Trophoblast cell (in vitro differentiated cells and primary cell): ENCODE measurements at regions not wholly inside any gene's neighbourhood (a gene's known extent, or its start where the extent isn't known, plus 50 kb on each side); places are given as distances from the start of the nearest gene placed in this dataset.

Source experiments
- DNase-seq, 2 donors: peaks; one replicate each; pipeline ENCODE4 v3.0.0-alpha.2; 2016
- H2AFZ ChIP-seq: 2 replicates; pipeline ENCODE4 v1.6.1; 2013; ENCODE audit warnings: low read length, moderate library complexity, mild to moderate bottlenecking; ENCODE audit not compliant: insufficient read depth, poor library complexity
- H2AK5ac ChIP-seq: 2 replicates; pipeline ENCODE4 v1.6.1; 2013; ENCODE audit warnings: mild to moderate bottlenecking, low read length
- H2BK120ac ChIP-seq: 2 replicates; pipeline ENCODE4 v1.6.1; 2013; ENCODE audit warnings: low read length, mild to moderate bottlenecking, moderate library complexity; ENCODE audit not compliant: insufficient read depth, poor library complexity
- H2BK12ac ChIP-seq: 2 replicates; pipeline ENCODE4 v1.6.1; 2013; ENCODE audit warnings: mild to moderate bottlenecking, low read length, moderate library complexity
- H2BK5ac ChIP-seq: 2 replicates; pipeline ENCODE4 v1.6.1; 2013; ENCODE audit warnings: low read length, low read depth, moderate library complexity, mild to moderate bottlenecking; ENCODE audit not compliant: poor library complexity
- H3K14ac ChIP-seq: 2 replicates; pipeline ENCODE4 v1.6.1; 2013; ENCODE audit warnings: mild to moderate bottlenecking, low read length
- H3K18ac ChIP-seq: 2 replicates; pipeline ENCODE4 v1.6.1; 2013; ENCODE audit warnings: mild to moderate bottlenecking, low read length
- H3K23ac ChIP-seq: 2 replicates; pipeline ENCODE4 v1.6.1; 2013; ENCODE audit warnings: low read length
- H3K27ac ChIP-seq: 2 replicates; pipeline ENCODE4 v1.5.1; 2013; ENCODE audit warnings: low read depth, mild to moderate bottlenecking, inconsistent platforms, low read length, moderate library complexity
- H3K27me3 ChIP-seq: 2 replicates; pipeline ENCODE4 v1.6.1; 2013; ENCODE audit warnings: inconsistent platforms, mild to moderate bottlenecking, low read length, moderate library complexity; ENCODE audit not compliant: insufficient read depth
- H3K36me3 ChIP-seq, 2 experiments: 1 replicate in 1 of 2; 2 replicates in 1 of 2; pipeline ENCODE4 v1.6.1; 2013; ENCODE audit warnings: low read length in 2 of 2, mild to moderate bottlenecking in 2 of 2, moderate library complexity in 1 of 2; ENCODE audit not compliant: insufficient read depth in 2 of 2, control insufficient read depth in 1 of 2
- H3K4ac ChIP-seq: 2 replicates; pipeline ENCODE4 v1.6.1; 2013; ENCODE audit warnings: low read depth, mild to moderate bottlenecking, low read length, moderate library complexity
- H3K4me1 ChIP-seq, 2 experiments: 1 replicate in 1 of 2; 2 replicates in 1 of 2; pipeline ENCODE4 v1.6.1; 2013; ENCODE audit warnings: low read length in 2 of 2, mild to moderate bottlenecking in 2 of 2, moderate library complexity in 1 of 2; ENCODE audit not compliant: insufficient read depth in 2 of 2, control insufficient read depth in 1 of 2
- H3K4me2 ChIP-seq: 2 replicates; pipeline ENCODE4 v1.6.1; 2013; ENCODE audit warnings: inconsistent platforms, mild to moderate bottlenecking, low read length, moderate library complexity
- H3K4me3 ChIP-seq: 2 replicates; pipeline ENCODE4 v1.5.1; 2013; ENCODE audit warnings: mild to moderate bottlenecking, low read depth, low read length, inconsistent platforms
- H3K79me1 ChIP-seq: one replicate; pipeline ENCODE4 v1.6.1; 2013; ENCODE audit warnings: low read length
- H3K79me2 ChIP-seq: 2 replicates; pipeline ENCODE4 v1.6.1; 2013; ENCODE audit warnings: low read length, mild to moderate bottlenecking; ENCODE audit not compliant: control insufficient read depth, insufficient read depth, poor library complexity
- H3K9ac ChIP-seq: 2 replicates; pipeline ENCODE4 v1.6.1; 2013; ENCODE audit warnings: mild to moderate bottlenecking, low read length
- H3K9me3 ChIP-seq: 2 replicates; pipeline ENCODE4 v1.6.1; 2013; ENCODE audit warnings: low read depth, mild to moderate bottlenecking, control low read depth, inconsistent platforms, low read length; ENCODE audit not compliant: insufficient read depth
- H4K12ac ChIP-seq: 2 replicates; pipeline ENCODE4 v1.6.1; 2013; ENCODE audit warnings: low read depth, mild to moderate bottlenecking, low read length, moderate library complexity
- H4K8ac ChIP-seq: 2 replicates; pipeline ENCODE4 v1.6.1; 2013; ENCODE audit warnings: low read depth, mild to moderate bottlenecking, low read length, moderate library complexity
- H4K91ac ChIP-seq: one replicate; pipeline ENCODE4 v1.6.1; 2013; ENCODE audit warnings: low read depth, mild to moderate bottlenecking, low read length, moderate library complexity
- WGBS: extraction: QIAGEN DNeasy Blood & Tissue Kit; methylation state at CpG from one replicate; pipeline ENCODE4 v1.1.7; 2013; ENCODE audit warnings: missing lambda C conversion rate; ENCODE audit not compliant: insufficient read length, insufficient coverage; ENCODE audit errors: extremely low coverage; 5-methylcytosine and 5-hydroxymethylcytosine counted together

GRCh38 chr19:29378543-29379080 lies 147.2 kb upstream of the VSTM2B start:
- Histone ChIP-seq H3K27me3 (no peaks in the 10 kb centered on the region), H3K4me2 (no peak overlapping the region), H3K14ac (no peak overlapping the region), H3K9ac (no peak overlapping the region), H2AK5ac (no peak overlapping the region), H2AFZ (no peak overlapping the region), H4K12ac (no peak overlapping the region), H2BK12ac (no peak overlapping the region), H3K9me3 (peaks cover 2% of the 10 kb centered on the region), H3K4me1 (no peaks in the 10 kb centered on the region), H3K36me3 (no peaks in the 10 kb centered on the region), H3K23ac (no peak overlapping the region), H4K91ac (no peak overlapping the region), H3K79me1 (no peaks in the 10 kb centered on the region), H3K4me3 (no peak overlapping the region), H3K79me2 (no peaks in the 10 kb centered on the region), H4K8ac (no peak overlapping the region), H3K4ac (no peak overlapping the region), H2BK120ac (no peak overlapping the region), H3K18ac (no peak overlapping the region), H2BK5ac (no peak overlapping the region), H3K27ac (no peak overlapping the region)
- DNase-seq, result no peak
- WGBS, result no CpG with 5 or more reads among the region's 5 CpGs

- Histone ChIP-seq H3K4ac (no peak overlapping the region), H2AFZ (no peak overlapping the region), H3K27ac (no peak overlapping the region), H3K4me2 (no peak overlapping the region), H3K79me1 (no peaks in the 10 kb centered on the region), H3K9me3 (peaks cover 2% of the 10 kb centered on the region), H2AK5ac (no peak overlapping the region), H2BK12ac (no peak overlapping the region), H3K4me1 (no peaks in the 10 kb centered on the region), H3K14ac (no peak overlapping the region), H3K36me3 (no peaks in the 10 kb centered on the region), H3K4me3 (no peak overlapping the region), H2BK5ac (no peak overlapping the region), H3K23ac (no peak overlapping the region), H3K79me2 (no peaks in the 10 kb centered on the region), H4K12ac (no peak overlapping the region), H2BK120ac (no peak overlapping the region), H3K18ac (no peak overlapping the region), H4K8ac (no peak overlapping the region), H3K27me3 (no peaks in the 10 kb centered on the region), H3K9ac (no peak overlapping the region), H4K91ac (no peak overlapping the region)
- no CpG with 5 or more reads among the region's 13 CpGs for WGBS
- DNase-seq, result no peak
Observed at GRCh38 chr19:29379257-29380021, 146.4 kb upstream of the VSTM2B start.

GRCh38 chr19:29380581-29380980 lies 145.2 kb upstream of the VSTM2B start:
- Histone ChIP-seq H4K91ac (no peak overlapping the region), H3K4ac (no peak overlapping the region), H3K9me3 (peaks cover 2% of the 10 kb centered on the region), H2BK120ac (no peak overlapping the region), H3K18ac (no peak overlapping the region), H3K79me2 (no peaks in the 10 kb centered on the region), H3K4me1 (no peaks in the 10 kb centered on the region), H3K4me3 (peak overlapping the region; percentile 52), H2AFZ (no peak overlapping the region), H4K12ac (no peak overlapping the region), H3K4me2 (no peak overlapping the region), H2AK5ac (no peak overlapping the region), H2BK5ac (no peak overlapping the region), H2BK12ac (no peak overlapping the region), H3K14ac (no peak overlapping the region), H3K36me3 (no peaks in the 10 kb centered on the region), H3K23ac (no peak overlapping the region), H4K8ac (no peak overlapping the region), H3K79me1 (no peaks in the 10 kb centered on the region), H3K9ac (no peak overlapping the region), H3K27me3 (no peaks in the 10 kb centered on the region), H3K27ac (no peak overlapping the region)
- no CpG with 5 or more reads among the region's 5 CpGs for WGBS
- no peak for DNase-seq

- Histone ChIP-seq H3K79me2 (no peaks in the 10 kb centered on the region), H3K9me3 (peaks cover 2% of the 10 kb centered on the region), H3K27ac (no peak overlapping the region), H2BK12ac (no peak overlapping the region), H2AFZ (no peak overlapping the region), H3K9ac (no peak overlapping the region), H3K18ac (no peak overlapping the region), H3K14ac (no peak overlapping the region), H3K4me1 (no peaks in the 10 kb centered on the region), H3K4me3 (no peak overlapping the region), H2AK5ac (no peak overlapping the region), H3K23ac (no peak overlapping the region), H4K91ac (no peak overlapping the region), H3K36me3 (no peaks in the 10 kb centered on the region), H2BK5ac (no peak overlapping the region), H3K79me1 (no peaks in the 10 kb centered on the region), H2BK120ac (no peak overlapping the region), H3K4ac (no peak overlapping the region), H4K12ac (no peak overlapping the region), H3K27me3 (no peaks in the 10 kb centered on the region), H3K4me2 (no peak overlapping the region), H4K8ac (no peak overlapping the region)
- WGBS, result no CpG with 5 or more reads among the region's 17 CpGs
- no peak for DNase-seq
Observed at GRCh38 chr19:29381353-29382203, 144.2 kb upstream of the VSTM2B start.
